ENCODE measurements at regions not wholly inside any gene's neighbourhood (a gene's known extent, or its start where the extent isn't known, plus 50 kb on each side); places are given as distances from the start of the nearest gene placed in this dataset.
"Not testable (repeated sequence)": the region's sequence is repeated elsewhere in the genome, so short reads cannot be mapped to it uniquely, and the experiment has no call there.

GRCh38 chr2:155879900-155880299, 452.6 kb downstream of the NR4A2 start:
- not testable (repeated sequence) for DNase-seq

DNA sequence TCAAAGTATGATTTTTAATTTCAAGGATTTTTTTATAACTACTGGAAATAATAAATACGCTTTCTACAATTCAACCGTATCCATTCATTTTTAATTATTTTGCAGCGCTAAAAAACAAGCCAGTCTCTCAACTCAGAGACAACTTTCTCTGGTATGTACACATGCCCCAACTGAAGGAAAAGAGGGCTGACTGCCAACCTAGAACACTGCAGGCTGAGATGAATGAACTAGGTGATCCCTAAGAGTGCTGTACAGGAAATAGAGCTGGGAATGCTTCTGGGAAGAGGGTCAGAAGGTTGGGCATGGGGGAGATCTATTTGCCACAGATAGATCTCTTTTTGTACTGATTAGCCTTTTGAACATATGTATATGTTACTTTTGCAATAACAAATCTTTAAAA, 460.1 kb downstream of the NR4A2 start:
- DNase-seq = no peak

DNA sequence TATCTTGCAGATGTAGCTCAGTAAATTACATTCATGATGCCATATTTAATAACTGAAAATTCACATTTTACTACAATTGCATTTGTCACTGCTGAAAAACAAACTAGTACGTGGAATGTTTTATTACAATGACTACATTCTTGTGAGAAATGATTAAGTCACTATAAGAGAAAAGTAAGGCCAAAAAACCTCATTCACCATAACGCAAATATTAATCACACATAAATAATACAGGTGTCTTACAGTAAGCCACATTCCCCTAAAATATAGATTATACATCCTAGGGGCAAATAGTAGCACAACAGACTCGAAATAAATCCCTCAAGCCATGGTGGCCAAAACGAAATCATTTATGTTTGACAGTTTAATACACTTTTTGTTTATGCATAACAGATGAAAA, 460.6 kb downstream of the NR4A2 start:
- DNase-seq = no peak

- no peak for DNase-seq
Observed at GRCh38 chr2:155867564-155867963, 465.0 kb downstream of the NR4A2 start.

- no peak for DNase-seq
Observed at GRCh38 chr2:155866477-155866876, 466.0 kb downstream of the NR4A2 start.

DNA sequence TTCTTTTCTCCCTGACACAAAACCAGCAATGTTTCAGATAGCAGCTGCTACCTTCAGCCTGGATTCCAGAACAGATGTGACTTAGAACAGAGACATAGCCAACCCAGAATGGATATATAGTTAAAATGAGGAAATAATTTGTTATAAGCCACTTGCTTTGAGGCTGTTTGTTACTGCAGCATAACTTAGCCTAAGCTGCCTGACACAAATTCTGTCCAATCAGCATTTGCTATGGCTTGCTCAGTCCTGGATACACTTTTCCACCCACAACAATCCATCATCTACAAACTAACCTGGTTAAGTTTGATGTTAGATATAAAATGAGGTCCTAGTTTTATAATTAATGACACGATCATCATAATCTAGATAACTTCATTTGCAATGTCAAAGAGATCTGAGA, 480.4 kb downstream of the NR4A2 start:
- DNase-seq = no peak

DNA sequence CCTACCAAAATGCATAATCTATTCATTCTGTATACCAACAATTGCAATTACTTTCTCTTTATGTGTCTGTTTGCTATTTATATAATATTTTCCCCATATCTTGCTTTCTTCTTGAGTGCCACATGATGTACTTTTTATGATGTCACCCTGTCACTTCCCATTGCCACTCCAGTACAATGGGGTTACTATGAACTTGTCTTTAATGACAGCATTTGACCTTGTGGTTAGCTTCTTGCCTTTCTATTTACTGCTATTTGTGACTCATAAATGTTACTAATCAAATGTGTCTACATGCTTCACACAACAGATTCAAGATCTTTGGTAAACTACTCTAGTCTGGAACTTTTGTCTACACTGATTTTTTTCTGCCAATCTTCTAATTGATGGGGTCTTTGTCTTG, 486.3 kb downstream of the NR4A2 start:
- no peak for DNase-seq

DNA sequence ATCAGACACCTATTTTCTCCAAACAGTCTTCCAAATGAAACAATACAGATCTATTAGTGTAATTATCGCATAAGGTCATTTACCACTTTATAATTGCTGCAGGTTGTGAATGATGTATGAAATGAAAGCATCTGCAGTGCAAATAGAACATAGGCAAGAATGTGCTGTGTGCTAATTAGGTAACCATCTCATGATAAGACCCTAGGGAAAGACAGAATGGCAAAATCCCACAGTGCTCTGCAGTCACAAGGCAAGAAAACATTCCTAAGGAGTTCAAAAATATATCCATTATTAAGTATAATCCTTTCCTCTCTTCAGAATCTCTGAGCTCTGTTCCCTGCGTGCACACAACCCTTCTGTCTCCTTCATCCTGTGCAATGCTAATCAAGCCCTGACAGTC, 488.1 kb downstream of the NR4A2 start:
- DNase-seq = no peak

DNA sequence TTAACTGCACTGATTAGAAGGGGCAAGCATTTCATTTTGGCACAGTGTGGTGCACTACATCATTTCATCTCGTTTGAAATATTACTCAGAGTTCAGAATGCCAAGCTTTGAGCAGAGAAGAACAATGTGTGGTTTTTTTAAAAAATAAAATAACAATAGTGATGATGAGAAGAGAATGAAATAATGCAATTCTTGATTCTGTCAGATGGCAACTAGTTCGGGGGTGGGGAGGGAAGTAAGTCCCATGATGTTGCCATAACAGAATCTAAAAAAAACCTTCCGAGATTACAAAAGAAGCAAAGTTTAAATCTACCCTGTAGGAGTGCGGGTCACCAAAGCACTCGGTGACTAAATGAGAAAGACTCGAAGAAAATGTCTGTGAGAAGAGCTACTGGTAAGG, 490.4 kb downstream of the NR4A2 start:
- no peak for DNase-seq

DNA sequence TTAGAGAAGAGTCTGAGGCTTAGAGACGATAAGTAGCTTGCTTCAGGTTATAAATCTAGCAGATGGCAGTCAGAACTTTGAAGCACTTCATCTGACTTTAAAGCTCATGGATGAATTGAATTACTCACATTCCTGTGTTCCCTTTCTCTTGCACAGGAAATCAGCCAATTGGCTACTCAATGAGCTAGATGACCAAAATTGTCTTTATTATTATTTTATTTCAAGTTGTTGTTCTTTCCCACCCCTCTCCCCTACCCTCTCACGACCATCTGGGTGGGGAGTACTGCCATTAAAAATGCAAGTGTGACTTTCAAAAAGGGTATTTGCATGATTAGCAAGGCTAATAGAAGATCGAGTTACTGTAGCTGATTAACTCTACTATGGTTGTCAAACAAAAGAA, 491.1 kb downstream of the NR4A2 start:
- DNase-seq = no peak

DNA sequence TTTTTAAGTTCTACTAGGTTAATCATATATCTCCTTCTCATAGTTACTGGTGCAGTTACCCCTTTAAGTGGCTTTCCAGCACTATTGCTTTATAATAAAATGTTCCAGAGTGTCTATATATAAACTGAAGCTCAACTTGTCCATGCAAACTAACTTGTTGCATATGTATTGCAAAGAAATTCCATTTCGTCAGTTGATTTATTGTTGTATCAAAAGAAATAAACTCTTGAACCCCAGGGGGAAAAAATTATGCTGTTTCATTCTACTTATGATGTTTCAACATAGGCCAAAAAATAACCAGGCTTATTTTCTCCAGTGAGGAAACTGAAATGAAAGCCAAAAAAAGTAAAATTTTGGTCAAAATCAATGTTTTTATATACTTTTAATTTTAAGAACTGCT, 491.9 kb downstream of the NR4A2 start:
- DNase-seq = no peak

DNA sequence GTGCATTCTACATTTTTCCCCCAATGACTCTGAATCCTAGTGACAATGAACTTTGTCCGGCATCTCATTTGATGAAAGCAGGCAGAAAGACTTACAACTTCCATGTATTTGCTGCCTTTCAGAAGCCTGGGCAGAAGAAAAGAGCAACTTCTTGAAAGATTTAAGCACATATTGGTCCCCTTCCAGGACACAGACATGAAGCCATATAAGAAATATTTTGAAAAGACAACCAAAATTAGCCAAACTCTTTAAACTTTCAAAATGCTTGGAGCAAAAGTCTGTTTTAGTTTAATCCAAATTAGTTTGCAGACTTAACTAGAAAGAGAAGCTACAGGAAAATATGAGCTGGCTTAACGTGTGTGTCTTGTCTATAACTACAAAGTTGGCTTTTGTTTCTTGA, 492.5 kb downstream of the NR4A2 start:
- no peak for DNase-seq

DNA sequence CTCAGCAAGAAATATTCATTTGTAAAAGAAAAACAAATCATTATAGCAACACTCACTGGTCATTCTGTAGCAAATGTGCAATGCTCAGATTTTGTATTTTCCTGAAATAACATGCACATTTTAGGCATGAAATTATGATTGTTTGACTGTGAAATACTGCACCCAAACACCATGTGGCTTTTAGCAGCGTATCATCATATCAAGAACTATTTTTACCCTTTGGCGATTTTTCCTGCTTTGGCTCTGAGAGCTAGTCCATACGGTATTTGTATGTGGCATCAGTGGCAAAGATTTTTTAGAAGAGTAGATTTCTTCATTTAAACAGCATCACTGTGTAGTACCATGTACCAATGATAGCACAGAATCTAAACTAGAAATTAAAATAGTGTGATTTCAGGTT, 493.1 kb downstream of the NR4A2 start:
- no peak for DNase-seq

DNA sequence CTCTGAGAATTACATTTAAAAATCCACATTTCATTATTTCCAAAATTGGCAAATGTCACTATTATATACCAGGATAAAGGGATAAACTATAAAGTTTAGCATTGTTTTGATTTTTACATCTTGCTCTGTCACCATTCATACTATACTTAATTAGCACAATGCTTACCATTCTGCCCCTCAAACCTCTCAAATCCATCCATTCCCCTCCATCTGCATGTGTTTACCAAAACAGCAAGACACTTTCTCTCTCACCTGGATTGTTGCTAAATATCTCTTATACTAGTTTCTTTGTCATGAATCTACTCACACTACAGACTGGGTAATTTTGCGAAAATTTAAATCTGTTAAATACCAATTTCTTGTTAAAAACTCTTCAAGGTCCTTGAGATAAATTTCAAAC, 496.1 kb downstream of the NR4A2 start:
- no peak for DNase-seq

GRCh38 chr2:155830817-155831579, 501.5 kb downstream of the NR4A2 start:
- DNase-seq = no peak

GRCh38 chr2:155830351-155830750, 502.2 kb downstream of the NR4A2 start:
- DNase-seq = no peak

GRCh38 chr2:155825876-155826275, 506.6 kb downstream of the NR4A2 start:
- DNase-seq = no peak

GRCh38 chr2:155815851-155816250, 516.7 kb downstream of the NR4A2 start:
- no peak for DNase-seq

- DNase-seq = no peak
Observed at GRCh38 chr2:155815275-155815674, 517.2 kb downstream of the NR4A2 start.

- DNase-seq = no peak
Observed at GRCh38 chr2:155810411-155810810, 522.1 kb downstream of the NR4A2 start.

GRCh38 chr2:155802888-155803287, 529.6 kb downstream of the NR4A2 start:
- DNase-seq = no peak

- no peak for DNase-seq
Observed at GRCh38 chr2:155792666-155793065, 539.9 kb downstream of the NR4A2 start.

DNA sequence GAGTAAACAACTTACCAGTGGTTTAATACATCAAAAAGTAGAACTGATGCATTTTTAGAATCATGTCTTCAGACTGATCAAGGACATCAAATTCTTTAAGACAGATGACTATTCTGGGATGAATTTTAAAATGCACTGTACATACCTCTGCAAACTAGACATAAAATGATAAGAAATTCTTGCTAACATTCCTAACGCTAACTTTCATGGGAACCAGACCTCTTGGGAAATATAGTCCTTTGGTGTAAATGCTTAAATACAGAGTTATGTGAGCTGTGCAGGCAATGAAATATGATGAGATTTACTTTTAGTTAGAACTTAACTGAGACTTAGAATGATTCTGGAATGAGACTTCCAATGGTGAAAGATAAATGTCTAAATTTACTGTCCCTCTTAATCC, 562.0 kb downstream of the NR4A2 start:
- no peak for DNase-seq

DNA sequence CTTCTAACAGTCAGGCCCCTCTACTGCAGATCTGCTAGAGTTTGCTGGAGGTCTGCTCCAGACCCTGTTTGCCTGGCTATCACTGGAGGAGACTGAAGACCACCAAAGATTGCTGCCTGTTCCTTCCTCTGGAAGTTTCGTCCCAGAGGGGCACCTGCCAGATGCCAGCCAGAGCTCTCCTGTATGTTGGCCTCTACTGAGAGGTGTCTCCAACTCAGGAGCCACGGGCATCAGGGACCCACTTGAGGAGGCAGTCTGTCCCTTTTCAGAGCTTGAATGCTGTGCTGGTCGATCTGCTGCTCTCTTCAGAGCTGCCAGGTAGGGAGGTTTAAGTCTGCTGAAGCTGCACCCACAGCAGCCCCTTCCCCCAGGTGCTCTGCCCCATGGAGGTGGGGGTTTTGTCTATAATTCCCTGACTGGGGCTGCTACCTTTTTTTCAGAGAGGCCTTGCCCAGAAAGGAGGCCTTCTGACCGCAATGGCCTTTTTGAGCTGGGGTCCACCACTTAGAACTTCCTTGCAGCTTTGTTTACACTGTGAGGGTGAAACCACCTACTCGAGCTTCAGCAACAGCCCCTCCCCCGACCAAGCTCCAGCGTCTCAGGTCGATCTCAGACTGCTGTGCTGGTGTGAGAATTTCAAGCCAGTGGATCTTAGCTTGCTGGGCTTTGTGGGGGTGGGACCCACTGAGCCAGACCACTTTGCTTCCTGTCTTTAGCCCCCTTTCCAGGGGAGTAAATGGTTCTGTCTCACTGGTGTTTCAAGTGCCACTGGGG, 566.0 kb downstream of the NR4A2 start:
- DNase-seq = no peak

GRCh38 chr2:155755481-155755880, 577.0 kb downstream of the NR4A2 start:
- DNase-seq = no peak
